GM13977 (cell line): ENCODE measurements at regions not wholly inside any gene's neighbourhood (a gene's known extent, or its start where the extent isn't known, plus 50 kb on each side); places are given as distances from the start of the nearest gene placed in this dataset.

ENCODE experiments used
- DNase-seq: peaks from one replicate; pipeline ENCODE4 v3.0.0; 2012; ENCODE audit warnings: low spot score
- in situ Hi-C: fragments of 300-500 bp; cut with MboI; formaldehyde crosslinking; loops from one replicate; pipeline ENCODE4 v1.12.0; 2022; ENCODE audit warnings: low sequenced_read_pairs, low pct_unique_long_range_greater_than_20kb, mixed read lengths, inconsistent platforms; ENCODE audit not compliant: unreplicated experiment
- TF ChIP-seq, protein P1 (sequence below): IDR thresholded peaks from 2 replicates; pipeline ENCODE4 v1.5.1; 2012; ENCODE audit warnings: mild to moderate bottlenecking, control low read depth; ENCODE audit not compliant: insufficient read depth; ENCODE audit errors: extremely low read depth, missing control alignments

DNA sequence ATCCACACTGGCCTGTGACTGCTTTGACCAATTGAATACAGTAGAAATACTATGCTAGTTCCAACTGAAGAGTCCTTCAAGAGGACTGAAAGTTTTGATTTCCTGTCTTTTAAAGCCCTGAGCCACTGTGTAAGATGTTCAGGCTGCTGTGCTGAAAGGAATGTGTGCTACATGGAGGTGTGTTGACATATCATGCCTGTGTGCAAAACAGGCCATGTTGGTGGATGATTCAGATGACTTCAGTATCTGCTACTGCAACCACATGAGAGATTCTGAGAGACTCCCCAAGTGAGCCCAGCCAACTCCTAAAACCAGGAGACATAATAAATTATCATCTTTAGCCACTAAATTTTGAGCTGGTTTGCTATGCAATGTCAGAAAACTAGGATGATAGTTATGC lies 662.9 kb downstream of the ZEB2 start:
- in situ Hi-C loops, result no loop called here
- DNase-seq, result no peak

DNA sequence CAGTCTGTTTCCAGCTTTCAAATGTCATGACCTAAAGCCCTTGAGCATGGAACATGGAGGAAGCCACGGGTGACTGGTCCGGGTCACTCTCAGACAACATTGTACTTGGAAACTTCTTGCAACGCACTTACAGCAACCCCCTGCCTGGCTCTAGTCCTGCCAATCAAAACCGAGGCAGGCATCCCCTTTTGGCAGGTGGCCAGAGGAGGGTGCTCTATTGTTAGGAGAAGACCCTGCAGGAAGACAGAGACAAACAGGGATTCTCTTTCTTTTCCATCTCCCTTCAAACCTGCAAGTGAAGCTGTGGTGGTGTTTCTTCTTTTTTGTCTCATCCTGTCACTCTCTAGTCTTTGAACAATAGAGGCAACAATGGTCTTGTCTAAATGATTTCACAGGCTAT lies 667.2 kb downstream of the ZEB2 start:
- TF ChIP-seq, protein P1, sequence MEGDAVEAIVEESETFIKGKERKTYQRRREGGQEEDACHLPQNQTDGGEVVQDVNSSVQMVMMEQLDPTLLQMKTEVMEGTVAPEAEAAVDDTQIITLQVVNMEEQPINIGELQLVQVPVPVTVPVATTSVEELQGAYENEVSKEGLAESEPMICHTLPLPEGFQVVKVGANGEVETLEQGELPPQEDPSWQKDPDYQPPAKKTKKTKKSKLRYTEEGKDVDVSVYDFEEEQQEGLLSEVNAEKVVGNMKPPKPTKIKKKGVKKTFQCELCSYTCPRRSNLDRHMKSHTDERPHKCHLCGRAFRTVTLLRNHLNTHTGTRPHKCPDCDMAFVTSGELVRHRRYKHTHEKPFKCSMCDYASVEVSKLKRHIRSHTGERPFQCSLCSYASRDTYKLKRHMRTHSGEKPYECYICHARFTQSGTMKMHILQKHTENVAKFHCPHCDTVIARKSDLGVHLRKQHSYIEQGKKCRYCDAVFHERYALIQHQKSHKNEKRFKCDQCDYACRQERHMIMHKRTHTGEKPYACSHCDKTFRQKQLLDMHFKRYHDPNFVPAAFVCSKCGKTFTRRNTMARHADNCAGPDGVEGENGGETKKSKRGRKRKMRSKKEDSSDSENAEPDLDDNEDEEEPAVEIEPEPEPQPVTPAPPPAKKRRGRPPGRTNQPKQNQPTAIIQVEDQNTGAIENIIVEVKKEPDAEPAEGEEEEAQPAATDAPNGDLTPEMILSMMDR, result no peak
- no peak for DNase-seq
- in situ Hi-C loops, result no loop called here

More for the DNA sequence above, 662.9 kb downstream of the ZEB2 start:
- TF ChIP-seq, protein P1, result no peak

DNA sequence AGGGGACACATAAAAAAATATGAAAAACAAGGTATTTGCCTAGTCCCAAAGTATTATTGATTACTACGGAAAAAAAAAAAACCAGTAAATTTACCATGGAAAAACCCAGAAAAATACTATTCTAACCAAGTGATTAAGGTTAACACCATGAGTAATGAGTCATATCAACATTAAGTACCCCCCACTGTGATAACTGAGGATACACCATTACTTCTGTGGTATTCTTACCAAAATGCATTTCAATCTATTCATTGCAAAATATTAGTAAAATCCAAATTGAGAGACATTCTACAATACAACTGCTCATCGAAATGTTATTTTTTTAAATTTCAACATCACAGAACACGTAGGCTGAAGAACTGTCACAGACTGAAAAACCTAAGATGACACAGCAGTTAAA lies 669.8 kb downstream of the ZEB2 start:
- no peak for DNase-seq
- TF ChIP-seq, protein P1, result no peak
- in situ Hi-C loops, result no loop called here

DNA sequence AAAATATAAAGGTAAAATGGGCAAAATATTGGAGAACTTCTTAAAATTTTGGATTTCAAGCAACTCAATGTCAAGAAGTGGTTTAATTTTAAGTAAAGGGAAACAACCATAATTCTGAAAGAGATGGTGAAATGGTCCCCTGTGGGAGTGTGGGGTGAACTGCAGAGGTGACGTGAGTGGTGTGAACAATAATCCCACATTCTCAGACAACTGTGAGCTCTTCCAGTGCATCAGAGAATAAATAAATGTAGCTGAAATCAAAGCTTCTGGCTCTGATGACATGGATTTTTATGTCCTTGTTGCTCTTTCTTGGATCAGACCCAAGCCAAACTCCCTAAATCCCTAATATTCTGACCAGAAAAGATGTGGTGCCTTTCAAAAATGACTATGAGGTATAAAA lies 672.7 kb downstream of the ZEB2 start:
- TF ChIP-seq, protein P1, result no peak
- no peak for DNase-seq
- in situ Hi-C loops, result no loop called here

DNA sequence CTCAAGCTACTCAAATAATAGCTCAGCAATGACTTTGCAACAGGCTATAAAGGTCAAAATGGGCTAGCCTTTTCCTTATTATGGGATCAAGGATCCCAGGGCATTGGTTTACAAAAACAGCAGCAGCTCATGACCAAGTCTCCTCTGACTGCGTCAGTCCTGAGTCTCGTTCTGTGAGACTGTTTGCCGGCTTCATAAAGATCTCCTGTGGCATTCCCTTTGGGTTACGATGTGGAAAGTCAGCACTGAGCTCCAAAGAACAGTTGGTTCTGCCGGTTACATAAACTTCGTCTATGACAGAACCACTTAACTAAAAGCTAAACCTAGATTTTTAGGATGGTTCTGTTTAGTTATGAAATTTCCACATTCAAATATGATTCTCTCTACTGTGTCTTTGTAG lies 674.9 kb downstream of the ZEB2 start:
- no peak for DNase-seq
- TF ChIP-seq, protein P1, result no peak
- in situ Hi-C loops, result no loop called here

DNA sequence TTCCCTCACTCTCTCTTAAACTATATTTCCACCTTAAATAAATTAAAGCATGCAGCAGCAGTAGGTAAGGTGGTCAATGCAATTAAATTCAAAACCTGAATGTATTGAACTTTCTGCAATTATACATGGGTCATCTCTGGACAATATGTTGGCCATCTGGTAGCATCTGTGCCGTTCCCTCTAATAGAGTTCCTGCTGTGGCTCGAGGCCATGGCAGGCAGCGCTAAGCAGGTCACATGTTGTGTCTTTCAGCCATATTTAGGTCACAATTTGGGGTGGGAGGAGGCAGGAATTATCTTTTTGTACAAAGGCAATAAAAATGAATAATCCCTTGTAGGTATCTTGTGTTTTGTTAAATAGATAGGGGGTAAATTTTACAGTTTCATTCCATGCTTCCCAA lies 676.2 kb downstream of the ZEB2 start:
- in situ Hi-C loops, result no loop called here
- no peak for DNase-seq
- TF ChIP-seq, protein P1, result no peak

DNA sequence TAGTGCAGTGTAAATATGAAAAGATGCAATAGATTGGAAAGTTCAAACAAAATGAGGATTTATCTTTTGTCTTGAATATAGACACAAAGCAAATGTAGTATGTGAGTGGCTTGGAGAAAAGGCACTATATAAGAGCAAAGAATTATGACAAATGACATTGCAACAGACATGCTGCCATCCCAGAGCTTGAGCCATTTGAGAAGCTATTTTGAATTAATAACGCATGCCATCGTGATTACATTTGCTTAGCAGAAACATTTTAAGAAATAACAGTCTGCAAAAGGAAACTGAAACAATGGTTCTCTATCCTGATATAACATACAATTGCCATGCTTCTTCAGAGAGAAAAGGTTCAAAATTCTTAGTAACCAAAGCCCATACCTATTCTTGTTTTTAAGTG lies 677.1 kb downstream of the ZEB2 start:
- in situ Hi-C loops, result no loop called here
- DNase-seq, result no peak
- TF ChIP-seq, protein P1, result no peak
